Keratinocyte (primary cell): ENCODE measurements at regions not wholly inside any gene's neighbourhood (a gene's known extent, or its start where the extent isn't known, plus 50 kb on each side); places are given as distances from the start of the nearest gene placed in this dataset.

Experiments used
- DNase-seq: peaks from one replicate; pipeline ENCODE4 v3.0.0-alpha.2; 2011; ENCODE audit warnings: low read depth, missing footprints, low spot score
- FAIRE-seq: peaks from 2 replicates; lab custom pipeline; 2011; peaks lifted over from hg19 to GRCh38; lab: Jason Lieb, UNC
- H2AFZ ChIP-seq: 2 replicates; pipeline ENCODE4 v1.6.0; 2012; ENCODE audit warnings: low read length, control low read depth, inconsistent platforms; ENCODE audit not compliant: control insufficient read depth
- H3K27ac ChIP-seq: 2 replicates; pipeline ENCODE4 v1.5.1; 2011; ENCODE audit warnings: low read length; ENCODE audit not compliant: control insufficient read depth, insufficient read depth
- H3K27me3 ChIP-seq: 3 replicates; pipeline ENCODE4 v1.6.0; 2011; ENCODE audit warnings: low read length; ENCODE audit not compliant: control insufficient read depth, insufficient read depth; ENCODE audit errors: extremely low read depth
- H3K36me3 ChIP-seq, 2 experiments: 2 replicates in 1 of 2; 3 replicates in 1 of 2; pipeline ENCODE4 v1.5.1; 2011; ENCODE audit warnings: low read length in 2 of 2, mild to moderate bottlenecking in 1 of 2; ENCODE audit not compliant: control insufficient read depth in 2 of 2, insufficient read depth in 2 of 2; ENCODE audit errors: extremely low read depth in 1 of 2
- H3K4me1 ChIP-seq: 3 replicates; pipeline ENCODE4 v1.5.1; 2011; ENCODE audit warnings: low read length; ENCODE audit not compliant: control insufficient read depth, insufficient read depth; ENCODE audit errors: extremely low read depth
- H3K4me2 ChIP-seq: 3 replicates; pipeline ENCODE4 v1.6.0; 2011; ENCODE audit warnings: low read depth, low read length; ENCODE audit not compliant: control insufficient read depth, insufficient read depth; ENCODE audit errors: extremely low read depth
- H3K4me3 ChIP-seq, 3 experiments: fragments of 200-600 bp in 1 of 3; sonication (generic) in 1 of 3; 2 replicates in 2 of 3; 3 replicates in 1 of 3; pipeline ENCODE4 v1.5.1; 2011 to 2016; ENCODE audit warnings: low read length in 3 of 3, mild to moderate bottlenecking in 3 of 3, control low read depth in 2 of 3, inconsistent platforms in 1 of 3, low read depth in 1 of 3, mixed read lengths in 1 of 3, mixed run types in 1 of 3, moderate library complexity in 1 of 3; ENCODE audit not compliant: control insufficient read depth in 2 of 3, insufficient read depth in 2 of 3; ENCODE audit errors: extremely low read depth in 1 of 3
- H3K79me2 ChIP-seq: 2 replicates; pipeline ENCODE4 v1.6.0; 2012; ENCODE audit warnings: low read length; ENCODE audit not compliant: control insufficient read depth, insufficient read depth
- H3K9ac ChIP-seq: 3 replicates; pipeline ENCODE4 v1.6.0; 2011; ENCODE audit warnings: low read length; ENCODE audit not compliant: control insufficient read depth, insufficient read depth; ENCODE audit errors: extremely low read depth
- H3K9me1 ChIP-seq: 3 replicates; pipeline ENCODE4 v1.6.0; 2011; ENCODE audit warnings: low read length; ENCODE audit not compliant: control insufficient read depth, insufficient read depth; ENCODE audit errors: extremely low read depth
- H3K9me3 ChIP-seq: 2 replicates; pipeline ENCODE4 v1.5.1; 2012; ENCODE audit warnings: low read depth, low read length; ENCODE audit not compliant: control insufficient read depth
- H4K20me1 ChIP-seq: 3 replicates; pipeline ENCODE4 v1.6.0; 2011; ENCODE audit warnings: low read length; ENCODE audit not compliant: control insufficient read depth, insufficient read depth; ENCODE audit errors: extremely low read depth
- CTCF ChIP-seq, 3 experiments: IDR thresholded peaks in 1 of 3; conservative IDR thresholded peaks in 1 of 3; optimal IDR thresholded peaks in 1 of 3; 2 replicates in 2 of 3; 3 replicates in 1 of 3; pipeline versions ENCODE3 to v1.5.1; 2011; ENCODE audit warnings: low read length in 3 of 3, mild to moderate bottlenecking in 3 of 3, moderate library complexity in 2 of 3, control low read depth in 1 of 3, inconsistent platforms in 1 of 3; ENCODE audit not compliant: insufficient read depth in 2 of 3; ENCODE audit errors: extremely low read depth in 1 of 3
- EZH2 ChIP-seq: IDR thresholded peaks from one replicate; pipeline ENCODE4 v1.6.1; 2012; ENCODE audit warnings: inconsistent platforms, mild to moderate bottlenecking, low read length, moderate library complexity
- dilution Hi-C: fragments of 300-500 bp; cut with MboI; formaldehyde crosslinking; loops from one replicate; pipeline ENCODE4 v1.7.0; 2020; ENCODE audit warnings: low sequenced_read_pairs; ENCODE audit not compliant: extremely low pct_ligation_motif_present

GRCh38 chr1:189821833-189822232, 655.8 kb downstream of the BRINP3 start:
- H3K4me1 ChIP-seq, result no peaks in the 10 kb centered on the region
- FAIRE-seq, result no peak
- no peaks in the 10 kb centered on the region for H4K20me1 ChIP-seq
- H3K4me3 ChIP-seq, result no peak overlapping the region
- no peak overlapping the region for H2AFZ ChIP-seq
- no peaks in the 10 kb centered on the region for H3K36me3 ChIP-seq
- DNase-seq, result no peak
- no peak overlapping the region for H3K9ac ChIP-seq
- no peak overlapping the region for H3K27ac ChIP-seq
- H3K9me3 ChIP-seq, result no peaks in the 10 kb centered on the region
- H3K79me2 ChIP-seq, result no peaks in the 10 kb centered on the region
- H3K9me1 ChIP-seq, result no peaks in the 10 kb centered on the region
- TF ChIP-seq CTCF (optimal IDR thresholded peaks at IDR 0.05 in 1 of 3, IDR thresholded peaks at IDR 0.05 in 1 of 3, conservative IDR thresholded peaks at IDR 0.05 in 1 of 3; ENCODE audit: extremely low read depth in 1 of 3, insufficient read depth in 2 of 3, low read length in 3 of 3) (no peak), EZH2 (no peak)
- H3K4me2 ChIP-seq, result no peak overlapping the region
- dilution Hi-C loops, result no loop called here
- no peaks in the 10 kb centered on the region for H3K27me3 ChIP-seq

GRCh38 chr1:189834813-189835212, 642.9 kb downstream of the BRINP3 start:
- H3K4me2 ChIP-seq, result no peak overlapping the region
- dilution Hi-C loops, result no loop called here
- TF ChIP-seq CTCF (optimal IDR thresholded peaks at IDR 0.05 in 1 of 3, IDR thresholded peaks at IDR 0.05 in 1 of 3, conservative IDR thresholded peaks at IDR 0.05 in 1 of 3; ENCODE audit: extremely low read depth in 1 of 3, insufficient read depth in 2 of 3, low read length in 3 of 3), result no peak
- no peak for TF ChIP-seq EZH2
- no peak overlapping the region for H3K9ac ChIP-seq
- no peak for DNase-seq
- no peaks in the 10 kb centered on the region for H4K20me1 ChIP-seq
- H3K9me3 ChIP-seq, result no peaks in the 10 kb centered on the region
- H3K79me2 ChIP-seq, result no peaks in the 10 kb centered on the region
- H3K4me3 ChIP-seq, result no peak overlapping the region
- H3K27me3 ChIP-seq, result no peaks in the 10 kb centered on the region
- no peak for FAIRE-seq
- no peaks in the 10 kb centered on the region for H3K4me1 ChIP-seq
- H2AFZ ChIP-seq, result no peak overlapping the region
- no peak overlapping the region for H3K27ac ChIP-seq
- H3K9me1 ChIP-seq, result no peaks in the 10 kb centered on the region
- H3K36me3 ChIP-seq, result no peaks in the 10 kb centered on the region
